Pancreas (tissue), 10 donors: ENCODE measurements at regions not wholly inside any gene's neighbourhood (a gene's known extent, or its start where the extent isn't known, plus 50 kb on each side); places are given as distances from the start of the nearest gene placed in this dataset.

Experiments
- ATAC-seq, 4 donors: fragments of 200-7000 bp; cut with Tn5 transposase; one replicate each; pipeline versions ENCODE4 v1.8.0 to v1.9.1; 2020; ENCODE audit warnings: mild to moderate bottlenecking in 4 of 4, moderate library complexity in 4 of 4
- DNase-seq, 6 donors: peaks; one replicate each; pipeline ENCODE4 v3.0.0-alpha.2; 2020
- FAIRE-seq: peaks from 2 replicates; lab custom pipeline; 2012; peaks lifted over from hg19 to GRCh38; lab: Jason Lieb, UNC
- H3K27ac ChIP-seq, 4 donors: fragments of 200-600 bp; sonication (generic); 1 replicate in 3 of 4; 2 replicates in 1 of 4; pipeline versions ENCODE4 v1.5.0 to v1.8.0; 2020
- H3K27me3 ChIP-seq, 4 donors: fragments of 200-600 bp; one replicate each; pipeline ENCODE4 v1.8.0; 2021
- H3K36me3 ChIP-seq, 3 donors: fragments of 200-600 bp; sonication (generic) in 1 of 3; one replicate each; pipeline versions ENCODE4 v1.5.0 to v1.8.0; 2020 to 2021
- H3K4me1 ChIP-seq, 3 donors: fragments of 200-600 bp; one replicate each; pipeline ENCODE4 v1.8.0; 2021
- H3K4me3 ChIP-seq, 4 donors: fragments of 200-600 bp; sonication (generic) in 2 of 4; one replicate each; pipeline versions ENCODE4 v1.5.0 to v1.8.0; 2020 to 2021
- H3K9me3 ChIP-seq, 4 donors: fragments of 200-600 bp; one replicate each; pipeline ENCODE4 v1.8.0; 2021
- WGBS, 2 donors: extraction: QIAGEN DNeasy Blood & Tissue Kit; methylation state at CpG; one replicate each; pipeline ENCODE4 v1.1.7; 2013; 5-methylcytosine and 5-hydroxymethylcytosine counted together
- intact Hi-C, 3 donors: fragments of 100-400 bp; cut with DNase I; formaldehyde crosslinking; loops; one replicate each; pipeline versions ENCODE4 v1.11.1 to v1.14.2; 2022
- TF ChIP-seq, protein P1 (sequence below), 4 donors: fragments of 200-600 bp; sonication (generic) in 3 of 4; IDR thresholded peaks; one replicate each; pipeline versions ENCODE4 v1.5.0 to v1.8.0; 2021; ENCODE audit warnings: antibody characterized with exemption in 4 of 4
- donor health status: healthy with polysubstance abuse.
- donor health status: DM: no; HTN: no; CAD: no; lungs with moderate emphysema.
- donor health status: DM: no; HTN: no; CAD: no.
- donor health status: control.
- donor health status: control.
- donor health status: Bipolar disorder and iron deficiency.
- donor health status: DM: yes; HTN: yes; CAD: no.
- donor health status: DM: no; HTN: no; CAD: no.
- donor health status: DM: no; HTN: no; CAD: no.
- donor health status: DM: yes; HTN: yes; CAD: no.

DNA sequence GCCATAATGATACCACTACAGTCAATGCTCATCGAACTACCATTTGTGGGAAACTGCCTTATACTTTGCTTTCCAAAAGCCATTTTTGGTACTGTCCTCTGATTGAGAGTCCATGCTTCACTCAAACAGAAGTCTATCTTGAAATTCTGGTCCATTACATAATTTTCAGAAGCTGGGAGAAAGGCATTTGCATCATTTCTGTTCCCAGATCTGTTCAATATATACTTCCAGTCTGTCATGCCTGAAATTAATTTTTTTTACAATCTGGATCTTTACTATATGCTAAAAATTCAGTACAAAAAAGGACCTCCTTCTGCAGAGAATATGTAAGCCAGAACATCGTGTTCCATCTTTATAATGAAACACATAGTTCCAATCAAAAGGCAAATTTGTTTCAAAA is 528.9 kb upstream of the MEF2C start:
- DNase-seq: no peak
- H3K36me3 ChIP-seq: no peaks in the 10 kb centered on the region
- H3K4me1 ChIP-seq: peaks cover 0 to 5% (median 0%) of the 10 kb centered on the region in 3 donors
- no peak for FAIRE-seq
- intact Hi-C loops: no loop called here
- no peak overlapping the region for H3K4me3 ChIP-seq
- 86 to 91% methylated on average over 2 of the region's 2 CpGs for WGBS, 2 donors
- TF ChIP-seq, protein P1, sequence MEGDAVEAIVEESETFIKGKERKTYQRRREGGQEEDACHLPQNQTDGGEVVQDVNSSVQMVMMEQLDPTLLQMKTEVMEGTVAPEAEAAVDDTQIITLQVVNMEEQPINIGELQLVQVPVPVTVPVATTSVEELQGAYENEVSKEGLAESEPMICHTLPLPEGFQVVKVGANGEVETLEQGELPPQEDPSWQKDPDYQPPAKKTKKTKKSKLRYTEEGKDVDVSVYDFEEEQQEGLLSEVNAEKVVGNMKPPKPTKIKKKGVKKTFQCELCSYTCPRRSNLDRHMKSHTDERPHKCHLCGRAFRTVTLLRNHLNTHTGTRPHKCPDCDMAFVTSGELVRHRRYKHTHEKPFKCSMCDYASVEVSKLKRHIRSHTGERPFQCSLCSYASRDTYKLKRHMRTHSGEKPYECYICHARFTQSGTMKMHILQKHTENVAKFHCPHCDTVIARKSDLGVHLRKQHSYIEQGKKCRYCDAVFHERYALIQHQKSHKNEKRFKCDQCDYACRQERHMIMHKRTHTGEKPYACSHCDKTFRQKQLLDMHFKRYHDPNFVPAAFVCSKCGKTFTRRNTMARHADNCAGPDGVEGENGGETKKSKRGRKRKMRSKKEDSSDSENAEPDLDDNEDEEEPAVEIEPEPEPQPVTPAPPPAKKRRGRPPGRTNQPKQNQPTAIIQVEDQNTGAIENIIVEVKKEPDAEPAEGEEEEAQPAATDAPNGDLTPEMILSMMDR (IDR thresholded peaks at IDR 0.05): no peak
- no peak for ATAC-seq
- H3K9me3 ChIP-seq: no peaks in the 10 kb centered on the region
- no peaks in the 10 kb centered on the region for H3K27me3 ChIP-seq
- H3K27ac ChIP-seq: no peak overlapping the region

DNA sequence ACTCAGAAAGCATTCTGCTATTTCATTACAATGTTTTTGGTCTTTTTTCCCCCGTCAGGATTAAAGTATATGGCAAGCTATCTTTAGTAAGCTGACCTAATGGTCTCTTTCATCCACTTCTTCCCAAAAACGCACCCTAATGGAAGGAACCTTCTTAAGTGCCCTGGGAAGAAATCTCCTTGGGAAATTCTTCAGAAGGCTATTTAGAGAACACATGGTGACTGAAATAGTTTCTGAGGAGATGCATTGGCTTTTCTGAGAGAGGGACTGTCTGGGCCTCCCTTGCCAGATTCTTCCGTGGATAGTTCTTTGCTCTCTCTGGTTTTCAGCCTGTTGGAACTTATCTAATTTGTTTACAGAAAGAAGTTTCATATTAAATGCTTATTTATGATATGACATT is 524.1 kb upstream of the MEF2C start:
- FAIRE-seq: no peak
- WGBS, 2 donors: 86 to 95% methylated on average over 3 of the region's 3 CpGs
- TF ChIP-seq, protein P1 (IDR thresholded peaks at IDR 0.05): no peak

DNA sequence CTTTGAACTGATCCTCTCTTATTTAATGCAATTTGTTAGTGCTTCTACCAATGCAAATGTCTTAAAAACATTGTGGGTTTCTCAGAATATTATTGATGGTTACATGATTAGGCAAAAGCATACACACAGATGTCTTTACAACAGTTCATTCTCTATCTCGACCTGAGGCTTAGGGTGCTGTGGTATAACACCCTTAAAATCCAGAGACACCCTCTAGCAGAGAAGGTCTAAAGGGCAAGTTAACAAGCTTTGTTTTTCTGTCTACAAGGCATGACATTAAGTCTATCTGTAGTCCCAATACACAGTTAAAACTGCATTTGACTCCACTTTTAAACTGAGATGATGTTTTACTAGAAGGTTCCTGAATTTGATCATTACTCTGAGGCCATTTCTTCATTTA is 518.7 kb upstream of the MEF2C start:
- Histone ChIP-seq H3K4me3 (no peak overlapping the region), H3K9me3 (no peaks in the 10 kb centered on the region), H3K27ac (no peak overlapping the region), H3K36me3 (no peaks in the 10 kb centered on the region), H3K27me3 (no peaks in the 10 kb centered on the region), H3K4me1 (peaks cover 0 to 5% (median 0%) of the 10 kb centered on the region in 3 donors)
- TF ChIP-seq, protein P1 (IDR thresholded peaks at IDR 0.05): no peak
- intact Hi-C loops: no loop called here
- no peak for ATAC-seq
- no peak for FAIRE-seq
- WGBS, 2 donors: 66 to 73% methylated on average over 1 of the region's 1 CpG
- DNase-seq: no peak

More for the DNA sequence above, 524.1 kb upstream of the MEF2C start:
- H3K27me3 ChIP-seq: no peaks in the 10 kb centered on the region
- DNase-seq (no peak), ATAC-seq (no peak)
- no peak overlapping the region for H3K4me3 ChIP-seq
- no peaks in the 10 kb centered on the region for H3K36me3 ChIP-seq
- no peak overlapping the region for H3K27ac ChIP-seq
- no peaks in the 10 kb centered on the region for H3K9me3 ChIP-seq
- peaks cover 0 to 4% (median 0%) of the 10 kb centered on the region in 3 donors for H3K4me1 ChIP-seq
- intact Hi-C loops: no loop called here

DNA sequence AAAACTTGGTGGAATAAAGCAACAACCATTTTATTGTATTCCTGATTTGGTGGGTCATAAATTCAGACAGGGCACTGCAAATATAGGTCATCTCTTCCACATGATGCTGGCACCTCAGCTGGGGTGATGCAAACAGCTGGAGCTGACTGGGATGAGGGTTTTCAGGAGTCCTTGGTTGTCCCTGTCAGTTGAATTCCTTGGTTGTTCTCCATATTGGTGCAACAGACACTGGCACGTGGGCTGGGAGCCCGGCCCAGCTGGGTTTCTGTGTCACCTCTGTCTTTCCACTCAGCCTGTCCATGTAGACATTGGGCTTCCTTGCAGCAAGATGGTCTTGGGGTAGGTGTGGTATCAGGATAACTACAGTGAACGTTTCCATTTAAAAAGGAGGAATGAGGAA is 518.0 kb upstream of the MEF2C start:
- Histone ChIP-seq H3K9me3 (no peaks in the 10 kb centered on the region), H3K4me3 (no peak overlapping the region), H3K27me3 (no peaks in the 10 kb centered on the region), H3K4me1 (peaks cover 0 to 5% (median 0%) of the 10 kb centered on the region in 3 donors), H3K27ac (no peak overlapping the region), H3K36me3 (no peaks in the 10 kb centered on the region)
- FAIRE-seq (no peak), ATAC-seq (no peak), DNase-seq (peak in 1 of 6 donors; percentile 9)
- TF ChIP-seq, protein P1 (IDR thresholded peaks at IDR 0.05): no peak
- 97% methylated on average over 3 of the region's 3 CpGs for WGBS, 2 donors
- intact Hi-C loops: no loop called here

DNA sequence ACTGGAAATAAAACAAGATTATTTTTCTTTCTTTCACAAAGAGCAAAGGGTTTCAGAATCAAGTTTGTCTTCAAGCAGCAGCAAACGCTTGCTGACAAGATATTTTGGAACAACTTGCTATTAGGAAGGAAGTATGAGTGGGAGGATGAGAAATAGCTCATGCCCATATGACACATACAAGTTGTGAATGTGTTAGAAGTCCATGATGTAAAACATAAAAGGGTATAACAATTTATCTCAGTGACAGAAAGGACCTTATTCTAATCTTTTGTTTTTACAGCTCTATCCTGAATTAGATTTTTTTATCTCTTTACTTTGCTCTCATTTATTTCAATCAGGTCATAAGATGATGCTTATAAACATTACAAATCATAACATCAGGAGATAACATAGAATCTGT is 516.6 kb upstream of the MEF2C start:
- WGBS, 2 donors: 80 to 84% methylated on average over 1 of the region's 1 CpG
- intact Hi-C loops: no loop called here
- H3K4me1 ChIP-seq: peaks cover 0 to 5% (median 0%) of the 10 kb centered on the region in 3 donors
- ATAC-seq (no peak), FAIRE-seq (no peak), DNase-seq (no peak)
- TF ChIP-seq, protein P1 (IDR thresholded peaks at IDR 0.05): no peak
- H3K9me3 ChIP-seq: no peaks in the 10 kb centered on the region
- H3K27ac ChIP-seq: no peak overlapping the region
- no peaks in the 10 kb centered on the region for H3K36me3 ChIP-seq
- no peak overlapping the region for H3K4me3 ChIP-seq
- no peaks in the 10 kb centered on the region for H3K27me3 ChIP-seq
